22Rv1 (cell line): ENCODE measurements at regions not wholly inside any gene's neighbourhood (a gene's known extent, or its start where the extent isn't known, plus 50 kb on each side); places are given as distances from the start of the nearest gene placed in this dataset.

Experiments used
- H3K27ac ChIP-seq: fragments of 450-650 bp; 2 replicates; pipeline ENCODE4 v1.5.1; 2017
- ZFX ChIP-seq: fragments of 450-650 bp; IDR thresholded peaks from 2 replicates; pipeline ENCODE4 v1.6.1; 2017; ENCODE audit warnings: antibody characterized with exemption, borderline replicate concordance
- TF ChIP-seq, protein P1 (sequence below): fragments of 450-650 bp; IDR thresholded peaks from 2 replicates; pipeline ENCODE4 v1.5.1; 2017; ENCODE audit warnings: mild to moderate bottlenecking

DNA sequence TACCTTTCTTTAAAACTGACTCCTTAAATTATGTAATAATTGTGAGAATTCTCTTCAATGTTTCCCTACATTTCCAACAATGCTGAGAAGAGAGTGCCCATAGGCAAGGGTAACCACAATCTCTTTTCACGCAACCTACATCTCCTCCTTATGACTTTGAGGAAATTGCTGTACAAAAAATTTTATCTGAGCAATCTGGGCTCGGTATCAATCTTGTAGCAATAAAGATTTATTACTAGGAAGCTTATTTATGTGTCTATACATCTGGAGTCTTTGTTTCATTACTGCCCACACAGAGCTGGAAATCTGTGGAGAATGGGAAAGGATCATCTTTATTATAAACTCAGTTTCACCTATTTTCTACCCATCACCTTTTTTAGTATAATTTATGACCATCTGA is 913.8 kb upstream of the SORCS1 start:
- H3K27ac ChIP-seq, result no peak overlapping the region
- no peak for TF ChIP-seq ZFX
- TF ChIP-seq, protein P1, sequence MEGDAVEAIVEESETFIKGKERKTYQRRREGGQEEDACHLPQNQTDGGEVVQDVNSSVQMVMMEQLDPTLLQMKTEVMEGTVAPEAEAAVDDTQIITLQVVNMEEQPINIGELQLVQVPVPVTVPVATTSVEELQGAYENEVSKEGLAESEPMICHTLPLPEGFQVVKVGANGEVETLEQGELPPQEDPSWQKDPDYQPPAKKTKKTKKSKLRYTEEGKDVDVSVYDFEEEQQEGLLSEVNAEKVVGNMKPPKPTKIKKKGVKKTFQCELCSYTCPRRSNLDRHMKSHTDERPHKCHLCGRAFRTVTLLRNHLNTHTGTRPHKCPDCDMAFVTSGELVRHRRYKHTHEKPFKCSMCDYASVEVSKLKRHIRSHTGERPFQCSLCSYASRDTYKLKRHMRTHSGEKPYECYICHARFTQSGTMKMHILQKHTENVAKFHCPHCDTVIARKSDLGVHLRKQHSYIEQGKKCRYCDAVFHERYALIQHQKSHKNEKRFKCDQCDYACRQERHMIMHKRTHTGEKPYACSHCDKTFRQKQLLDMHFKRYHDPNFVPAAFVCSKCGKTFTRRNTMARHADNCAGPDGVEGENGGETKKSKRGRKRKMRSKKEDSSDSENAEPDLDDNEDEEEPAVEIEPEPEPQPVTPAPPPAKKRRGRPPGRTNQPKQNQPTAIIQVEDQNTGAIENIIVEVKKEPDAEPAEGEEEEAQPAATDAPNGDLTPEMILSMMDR, result no peak

DNA sequence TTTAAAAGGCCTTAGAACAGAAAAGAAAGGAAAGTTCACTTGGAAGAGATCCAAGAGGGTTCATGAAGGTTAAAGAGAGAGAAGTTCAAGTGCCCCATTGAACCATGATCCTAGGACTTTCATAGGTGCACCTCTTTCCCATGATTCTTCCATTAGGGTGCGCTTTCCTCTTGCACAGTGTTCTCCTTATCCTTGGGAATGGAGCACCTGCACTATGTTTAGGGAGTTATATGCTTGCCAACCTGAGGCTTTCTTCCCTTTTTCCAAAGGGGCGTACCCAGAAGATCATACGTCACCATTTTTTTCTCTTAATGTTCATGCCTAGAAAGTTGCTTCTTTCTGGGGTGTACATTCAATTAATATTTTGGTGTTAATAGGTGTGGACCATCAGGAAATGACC is 908.0 kb upstream of the SORCS1 start:
- TF ChIP-seq ZFX, result no peak
- TF ChIP-seq, protein P1, result no peak

DNA sequence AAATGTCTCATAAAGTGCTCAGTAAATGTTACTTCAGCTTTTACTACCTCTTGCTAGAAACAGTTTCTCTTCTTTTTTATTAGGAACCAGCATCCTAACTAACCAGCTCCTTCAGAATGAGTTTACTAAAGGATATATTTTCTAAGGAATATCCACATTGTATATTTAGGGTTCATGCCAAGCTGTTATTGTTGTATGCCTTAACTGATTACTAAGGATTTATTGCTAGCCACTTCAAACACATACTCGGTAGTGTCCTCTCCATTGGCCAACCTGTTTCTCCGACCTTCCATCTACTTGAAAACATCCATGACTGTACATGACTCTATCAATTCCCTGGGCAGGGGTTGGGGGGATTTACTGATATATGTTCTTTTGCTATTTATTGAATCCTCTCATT is 906.3 kb upstream of the SORCS1 start:
- TF ChIP-seq, protein P1, result no peak
- no peak for TF ChIP-seq ZFX

More for the DNA sequence above, 908.0 kb upstream of the SORCS1 start:
- no peak overlapping the region for H3K27ac ChIP-seq

DNA sequence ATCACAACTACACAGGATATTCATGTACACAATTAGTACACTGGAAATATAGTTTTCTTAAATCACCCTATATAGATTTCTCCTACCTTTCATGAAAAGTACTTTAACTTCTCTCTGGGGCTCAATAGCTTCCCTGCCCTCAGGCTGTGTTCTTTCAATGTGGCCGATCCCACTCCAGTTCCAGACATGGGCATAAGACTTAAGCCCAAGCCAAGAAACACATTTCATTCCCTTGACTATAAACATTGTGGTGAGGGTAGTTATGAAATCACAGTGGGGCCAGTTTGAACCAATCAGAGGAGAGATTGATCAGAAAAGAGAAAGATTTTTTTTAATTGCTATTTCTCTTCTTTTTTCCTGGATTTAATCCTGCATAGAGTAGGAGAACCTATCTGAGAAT is 904.6 kb upstream of the SORCS1 start:
- TF ChIP-seq, protein P1, result no peak
- no peak for TF ChIP-seq ZFX

More for the DNA sequence above, 906.3 kb upstream of the SORCS1 start:
- H3K27ac ChIP-seq, result no peak overlapping the region

DNA sequence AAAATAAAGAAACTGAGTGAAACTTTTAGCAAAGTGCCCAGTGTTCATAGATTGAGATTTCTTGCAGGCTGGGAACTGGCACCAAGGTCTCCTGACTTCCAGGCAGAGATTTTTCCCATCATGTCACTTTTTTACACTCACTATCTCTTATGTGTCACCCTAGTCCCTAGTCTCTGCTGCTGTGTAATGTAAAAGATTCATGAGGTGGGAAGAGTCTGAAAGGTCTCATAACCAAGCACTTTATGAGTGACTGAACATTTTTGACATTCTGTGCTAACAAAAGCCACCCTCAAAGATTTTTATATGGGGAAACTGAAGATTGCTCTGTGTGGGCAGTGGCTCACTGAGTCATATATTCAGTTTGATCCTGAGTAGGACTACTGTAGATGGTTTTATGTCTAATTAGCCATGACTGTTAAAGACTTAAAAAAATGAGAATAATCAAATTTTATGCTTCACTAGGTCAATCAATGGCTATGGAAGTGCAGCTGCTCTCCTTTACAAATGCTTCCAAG is 900.3 kb upstream of the SORCS1 start:
- TF ChIP-seq, protein P1, result no peak
- no peak for TF ChIP-seq ZFX
- H3K27ac ChIP-seq, result no peak overlapping the region

More for the DNA sequence above, 904.6 kb upstream of the SORCS1 start:
- H3K27ac ChIP-seq, result no peak overlapping the region

DNA sequence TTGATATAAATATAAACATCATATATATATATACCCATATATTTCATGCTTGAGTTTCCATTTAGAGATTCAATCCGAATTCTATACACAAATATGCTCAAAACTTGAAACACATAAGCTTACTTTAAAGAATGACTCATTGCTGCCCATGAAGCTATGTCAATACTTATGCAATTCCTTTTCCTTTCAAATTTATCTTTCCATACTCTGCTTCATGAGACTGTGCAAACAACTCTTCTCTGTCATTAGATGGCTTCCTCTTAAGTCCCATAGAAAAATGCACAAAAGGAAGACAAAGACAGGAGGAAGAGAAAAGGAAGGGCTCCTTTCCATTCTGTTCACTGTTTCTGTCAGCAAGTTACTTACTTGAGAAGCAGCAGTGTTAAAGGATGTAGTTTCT is 895.7 kb upstream of the SORCS1 start:
- TF ChIP-seq ZFX, result no peak
- TF ChIP-seq, protein P1, result no peak
- no peak overlapping the region for H3K27ac ChIP-seq

DNA sequence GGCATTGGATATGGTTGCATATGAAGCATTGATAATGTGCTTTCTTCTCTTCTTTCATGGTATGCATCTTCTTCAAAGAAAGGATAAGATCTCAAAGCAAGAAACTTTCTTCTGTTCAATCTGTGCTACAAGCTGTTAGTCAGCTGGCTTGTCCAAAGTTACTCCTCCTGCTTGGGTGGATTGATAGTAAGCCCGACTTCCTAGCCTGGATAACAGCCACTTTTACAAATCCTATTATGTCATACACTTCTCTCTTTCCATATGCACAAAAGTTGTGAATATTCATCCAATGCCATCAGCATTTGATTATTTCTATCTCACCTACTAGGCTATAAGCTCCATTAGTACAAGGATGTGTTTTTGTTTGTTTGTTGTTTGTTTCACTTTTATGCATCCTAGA is 891.0 kb upstream of the SORCS1 start:
- no peak overlapping the region for H3K27ac ChIP-seq
- TF ChIP-seq ZFX, result no peak
- TF ChIP-seq, protein P1, result no peak
